DOHH2 (cell line): ENCODE measurements at regions not wholly inside any gene's neighbourhood (a gene's known extent, or its start where the extent isn't known, plus 50 kb on each side); places are given as distances from the start of the nearest gene placed in this dataset.
"Not testable (repeated sequence)": the region's sequence is repeated elsewhere in the genome, so short reads cannot be mapped to it uniquely, and the experiment has no call there.

Experiments used
- H3F3A ChIP-seq: fragments of 200-600 bp; sonication (generic), shearing (Covaris generic); 2 replicates; pipeline ENCODE4 v1.6.0; 2016; ENCODE audit warnings: antibody characterized with exemption, mild to moderate bottlenecking; ENCODE audit not compliant: control insufficient read depth, insufficient read depth
- H3K27ac ChIP-seq: fragments of 200-600 bp; sonication (generic); 2 replicates; pipeline ENCODE4 v1.5.1; 2014; ENCODE audit warnings: low read depth, mild to moderate bottlenecking, low read length, moderate library complexity
- H3K27me3 ChIP-seq: fragments of 200-600 bp; sonication (generic); 2 replicates; pipeline ENCODE4 v1.6.1; 2014; ENCODE audit warnings: mild to moderate bottlenecking, low read length, mixed read lengths; ENCODE audit not compliant: control insufficient read depth
- H3K36me3 ChIP-seq: fragments of 200-600 bp; sonication (generic); 2 replicates; pipeline ENCODE4 v1.6.1; 2014; ENCODE audit warnings: mild to moderate bottlenecking, low read length, moderate library complexity, mixed read lengths; ENCODE audit not compliant: control insufficient read depth
- H3K4me1 ChIP-seq: fragments of 200-600 bp; sonication (generic); 2 replicates; pipeline ENCODE4 v1.6.1; 2014; ENCODE audit warnings: mild to moderate bottlenecking, low read length, mixed read lengths; ENCODE audit not compliant: control insufficient read depth
- H3K4me2 ChIP-seq: fragments of 200-600 bp; sonication (generic); 2 replicates; pipeline ENCODE4 v1.6.0; 2014; ENCODE audit warnings: mild to moderate bottlenecking, low read length, moderate library complexity
- H3K4me3 ChIP-seq: fragments of 200-600 bp; sonication (generic); 2 replicates; pipeline ENCODE4 v1.5.1; 2014; ENCODE audit warnings: mild to moderate bottlenecking, low read length, mixed read lengths
- H3K79me2 ChIP-seq: fragments of 200-600 bp; sonication (generic); 2 replicates; pipeline ENCODE4 v1.6.1; 2014; ENCODE audit warnings: mild to moderate bottlenecking, low read length, mixed read lengths; ENCODE audit not compliant: control insufficient read depth
- H3K9me2 ChIP-seq: fragments of 200-600 bp; sonication (generic); replicated peaks from 2 replicates; pipeline ENCODE4 v1.6.1; 2014; ENCODE audit warnings: mild to moderate bottlenecking, low read length, mixed read lengths; ENCODE audit not compliant: control insufficient read depth
- H3K9me3 ChIP-seq: fragments of 200-600 bp; sonication (generic); 2 replicates; pipeline ENCODE4 v1.6.1; 2014; ENCODE audit warnings: antibody characterized with exemption, low read length, mixed read lengths; ENCODE audit not compliant: control insufficient read depth, insufficient read depth
- H4K20me1 ChIP-seq: fragments of 200-600 bp; sonication (generic); 2 replicates; pipeline ENCODE4 v1.6.0; 2014; ENCODE audit warnings: low read depth, mild to moderate bottlenecking, antibody characterized with exemption, low read length, moderate library complexity; ENCODE audit not compliant: control insufficient read depth, insufficient read depth
- CTCF ChIP-seq: fragments of 200-600 bp; sonication (generic); IDR thresholded peaks from one replicate; pipeline ENCODE4 v1.5.1; 2014; ENCODE audit warnings: antibody characterized with exemption, mild to moderate bottlenecking, low read depth, low read length; ENCODE audit not compliant: poor library complexity, severe bottlenecking

- peaks cover 33% of the 10 kb centered on the region for H3K4me1 ChIP-seq
- H3K9me3 ChIP-seq, H3K4me2 ChIP-seq, H4K20me1 ChIP-seq, H3K36me3 ChIP-seq, H3K79me2 ChIP-seq, H3K27me3 ChIP-seq, H3F3A ChIP-seq, H3K27ac ChIP-seq, H3K4me3 ChIP-seq, H3K9me2 ChIP-seq: not testable (repeated sequence)
These were observed 5408.3 kb upstream of the TPTE start for GRCh38 chr21:5113092-5113491.

- H3K36me3 ChIP-seq, H3K79me2 ChIP-seq, H3K27ac ChIP-seq, H3K9me3 ChIP-seq, H3K4me3 ChIP-seq, H3K4me2 ChIP-seq, H3K27me3 ChIP-seq, H3K9me2 ChIP-seq, H3F3A ChIP-seq, H4K20me1 ChIP-seq: not testable (repeated sequence)
- peaks cover 35% of the 10 kb centered on the region for H3K4me1 ChIP-seq
- peak; percentile 32 for TF ChIP-seq CTCF
These were observed 5406.9 kb upstream of the TPTE start for GRCh38 chr21:5114468-5114867.

- peak; percentile 29 for TF ChIP-seq CTCF
- peak overlapping the region; percentile 28; the same call in 1 of the 2 replicates for H3K4me3 ChIP-seq
- not testable (repeated sequence) for H3F3A ChIP-seq, H3K9me2 ChIP-seq, H3K27me3 ChIP-seq, H3K79me2 ChIP-seq, H3K36me3 ChIP-seq, H3K9me3 ChIP-seq, H4K20me1 ChIP-seq
- peak overlapping the region; percentile 42 for H3K4me2 ChIP-seq
- peaks cover 35% of the 10 kb centered on the region for H3K4me1 ChIP-seq
- peak overlapping the region; percentile 70 for H3K27ac ChIP-seq
These were observed 5406.3 kb upstream of the TPTE start for GRCh38 chr21:5114893-5115645.

GRCh38 chr21:5115646-5116343 is 5405.6 kb upstream of the TPTE start:
- Histone ChIP-seq H3K4me3 (peak overlapping the region; percentile 28; the same call in 1 of the 2 replicates), H3K27ac (peak overlapping the region; percentile 70), H3K4me1 (peaks cover 35% of the 10 kb centered on the region), H3K4me2 (peak overlapping the region; percentile 42)
- H3K36me3 ChIP-seq, H3K9me3 ChIP-seq, H3F3A ChIP-seq, H4K20me1 ChIP-seq, H3K27me3 ChIP-seq, H3K9me2 ChIP-seq, H3K79me2 ChIP-seq: not testable (repeated sequence)

GRCh38 chr21:5116344-5117123 is 5404.8 kb upstream of the TPTE start:
- peaks cover 35% of the 10 kb centered on the region for H3K4me1 ChIP-seq
- not testable (repeated sequence) for H3F3A ChIP-seq, H3K4me3 ChIP-seq, H3K36me3 ChIP-seq, H4K20me1 ChIP-seq, H3K27me3 ChIP-seq, H3K9me3 ChIP-seq, H3K79me2 ChIP-seq, H3K9me2 ChIP-seq
- H3K4me2 ChIP-seq, result peak overlapping the region; percentile 31; the same call in 1 of the 2 replicates
- peak overlapping the region; percentile 79 for H3K27ac ChIP-seq

GRCh38 chr21:5117135-5117534 is 5404.2 kb upstream of the TPTE start:
- H3K79me2 ChIP-seq, H3K27me3 ChIP-seq, H3K4me3 ChIP-seq, H3F3A ChIP-seq, H3K36me3 ChIP-seq, H3K9me3 ChIP-seq, H3K9me2 ChIP-seq, H4K20me1 ChIP-seq: not testable (repeated sequence)
- H3K27ac ChIP-seq, result peak overlapping the region; percentile 79
- peak overlapping the region; percentile 51 for H3K4me2 ChIP-seq
- peaks cover 35% of the 10 kb centered on the region for H3K4me1 ChIP-seq
